SJCRH30 (cell line): ENCODE measurements at regions not wholly inside any gene's neighbourhood (a gene's known extent, or its start where the extent isn't known, plus 50 kb on each side); places are given as distances from the start of the nearest gene placed in this dataset.

ENCODE experiments used
- DNase-seq, 2 experiments: peaks; one replicate each; pipeline ENCODE4 v3.0.0-alpha.2; 2015 to 2020
- H3K27ac ChIP-seq: fragments of 250-450 bp; sonication (Bioruptor Pico); 2 replicates; pipeline ENCODE4 v1.5.1; 2020; ENCODE audit warnings: mild to moderate bottlenecking, moderate library complexity
- H3K27me3 ChIP-seq: fragments of 250-450 bp; sonication (Bioruptor Pico); 2 replicates; pipeline ENCODE4 v1.5.1; 2020; ENCODE audit warnings: mild to moderate bottlenecking, moderate library complexity
- H3K36me3 ChIP-seq: fragments of 250-450 bp; sonication (Bioruptor Pico); 2 replicates; pipeline ENCODE4 v1.5.1; 2020; ENCODE audit warnings: mild to moderate bottlenecking, moderate library complexity
- H3K4me1 ChIP-seq: fragments of 250-450 bp; sonication (Bioruptor Pico); 2 replicates; pipeline ENCODE4 v1.5.1; 2020; ENCODE audit warnings: mild to moderate bottlenecking, moderate library complexity
- H3K4me3 ChIP-seq: fragments of 250-450 bp; sonication (Bioruptor Pico); 2 replicates; pipeline ENCODE4 v1.5.1; 2020; ENCODE audit warnings: mild to moderate bottlenecking, moderate library complexity
- H3K9me3 ChIP-seq: fragments of 250-450 bp; sonication (Bioruptor Pico); replicated peaks from 2 replicates; pipeline ENCODE4 v1.5.1; 2020; ENCODE audit warnings: mild to moderate bottlenecking, moderate library complexity

GRCh38 chr1:69320757-69321211 is 246.9 kb upstream of the LRRC7 start:
- no peaks in the 10 kb centered on the region for H3K27me3 ChIP-seq
- no peak overlapping the region for H3K27ac ChIP-seq
- H3K4me3 ChIP-seq: no peak overlapping the region
- H3K4me1 ChIP-seq: no peaks in the 10 kb centered on the region
- DNase-seq: no peak
- H3K36me3 ChIP-seq: no peaks in the 10 kb centered on the region
- no peaks in the 10 kb centered on the region for H3K9me3 ChIP-seq

- no peak overlapping the region for H3K4me3 ChIP-seq
- no peaks in the 10 kb centered on the region for H3K27me3 ChIP-seq
- no peak for DNase-seq
- H3K36me3 ChIP-seq: no peaks in the 10 kb centered on the region
- no peaks in the 10 kb centered on the region for H3K4me1 ChIP-seq
- H3K9me3 ChIP-seq: no peaks in the 10 kb centered on the region
- no peak overlapping the region for H3K27ac ChIP-seq
These were observed 246.4 kb upstream of the LRRC7 start for GRCh38 chr1:69321311-69321710.

- H3K4me1 ChIP-seq: no peaks in the 10 kb centered on the region
- no peaks in the 10 kb centered on the region for H3K27me3 ChIP-seq
- H3K36me3 ChIP-seq: no peaks in the 10 kb centered on the region
- no peaks in the 10 kb centered on the region for H3K9me3 ChIP-seq
- no peak overlapping the region for H3K4me3 ChIP-seq
- no peak for DNase-seq
- H3K27ac ChIP-seq: no peak overlapping the region
These were observed 239.5 kb upstream of the LRRC7 start for GRCh38 chr1:69328186-69328585.

- Histone ChIP-seq H3K27ac (no peak overlapping the region), H3K27me3 (no peaks in the 10 kb centered on the region), H3K9me3 (no peaks in the 10 kb centered on the region), H3K4me3 (no peak overlapping the region), H3K36me3 (no peaks in the 10 kb centered on the region), H3K4me1 (no peaks in the 10 kb centered on the region)
- DNase-seq: no peak
These were observed 204.5 kb upstream of the LRRC7 start for GRCh38 chr1:69363236-69363635.

GRCh38 chr1:69373520-69373919 is 194.2 kb upstream of the LRRC7 start:
- no peaks in the 10 kb centered on the region for H3K27me3 ChIP-seq
- DNase-seq: no peak
- no peaks in the 10 kb centered on the region for H3K4me1 ChIP-seq
- no peaks in the 10 kb centered on the region for H3K36me3 ChIP-seq
- H3K27ac ChIP-seq: no peak overlapping the region
- no peak overlapping the region for H3K4me3 ChIP-seq
- no peaks in the 10 kb centered on the region for H3K9me3 ChIP-seq

GRCh38 chr1:69376408-69376807 is 191.3 kb upstream of the LRRC7 start:
- no peak overlapping the region for H3K27ac ChIP-seq
- no peaks in the 10 kb centered on the region for H3K27me3 ChIP-seq
- H3K36me3 ChIP-seq: no peaks in the 10 kb centered on the region
- H3K4me1 ChIP-seq: no peaks in the 10 kb centered on the region
- H3K4me3 ChIP-seq: no peak overlapping the region
- no peak for DNase-seq
- no peaks in the 10 kb centered on the region for H3K9me3 ChIP-seq

GRCh38 chr1:69377507-69377906 is 190.2 kb upstream of the LRRC7 start:
- Histone ChIP-seq H3K9me3 (no peaks in the 10 kb centered on the region), H3K27ac (no peak overlapping the region), H3K27me3 (no peaks in the 10 kb centered on the region), H3K4me3 (no peak overlapping the region), H3K36me3 (no peaks in the 10 kb centered on the region), H3K4me1 (no peaks in the 10 kb centered on the region)
- DNase-seq: no peak

- Histone ChIP-seq H3K36me3 (no peaks in the 10 kb centered on the region), H3K4me3 (no peak overlapping the region), H3K9me3 (no peaks in the 10 kb centered on the region), H3K4me1 (no peaks in the 10 kb centered on the region), H3K27ac (no peak overlapping the region), H3K27me3 (no peaks in the 10 kb centered on the region)
- DNase-seq: no peak
These were observed 179.7 kb upstream of the LRRC7 start for GRCh38 chr1:69388044-69388443.

GRCh38 chr1:69400128-69400527 is 167.6 kb upstream of the LRRC7 start:
- H3K9me3 ChIP-seq: no peaks in the 10 kb centered on the region
- no peaks in the 10 kb centered on the region for H3K4me1 ChIP-seq

GRCh38 chr1:69401879-69402278 is 165.8 kb upstream of the LRRC7 start:
- Histone ChIP-seq H3K4me3 (no peak overlapping the region), H3K27ac (no peak overlapping the region), H3K9me3 (no peaks in the 10 kb centered on the region), H3K27me3 (no peaks in the 10 kb centered on the region), H3K4me1 (no peaks in the 10 kb centered on the region), H3K36me3 (no peaks in the 10 kb centered on the region)
- DNase-seq: no peak

More at GRCh38 chr1:69400128-69400527, 167.6 kb upstream of the LRRC7 start:
- DNase-seq: no peak
- no peaks in the 10 kb centered on the region for H3K27me3 ChIP-seq
- H3K36me3 ChIP-seq: no peaks in the 10 kb centered on the region
- H3K4me3 ChIP-seq: no peak overlapping the region
- H3K27ac ChIP-seq: no peak overlapping the region

GRCh38 chr1:69403756-69404320 is 163.9 kb upstream of the LRRC7 start:
- Histone ChIP-seq H3K9me3 (no peaks in the 10 kb centered on the region), H3K4me1 (no peaks in the 10 kb centered on the region), H3K27me3 (no peaks in the 10 kb centered on the region), H3K36me3 (no peaks in the 10 kb centered on the region), H3K27ac (no peak overlapping the region), H3K4me3 (no peak overlapping the region)
- DNase-seq: no peak

- Histone ChIP-seq H3K4me1 (no peaks in the 10 kb centered on the region), H3K27ac (no peak overlapping the region), H3K4me3 (no peak overlapping the region), H3K9me3 (no peaks in the 10 kb centered on the region), H3K27me3 (no peaks in the 10 kb centered on the region), H3K36me3 (no peaks in the 10 kb centered on the region)
- no peak for DNase-seq
These were observed 163.2 kb upstream of the LRRC7 start for GRCh38 chr1:69404486-69404885.

- no peak overlapping the region for H3K27ac ChIP-seq
- no peaks in the 10 kb centered on the region for H3K27me3 ChIP-seq
- H3K9me3 ChIP-seq: no peaks in the 10 kb centered on the region
- no peaks in the 10 kb centered on the region for H3K4me1 ChIP-seq
- H3K36me3 ChIP-seq: no peaks in the 10 kb centered on the region
- no peak for DNase-seq
- H3K4me3 ChIP-seq: no peak overlapping the region
These were observed 161.5 kb upstream of the LRRC7 start for GRCh38 chr1:69406244-69406643.

GRCh38 chr1:69409731-69410456 is 157.8 kb upstream of the LRRC7 start:
- no peak overlapping the region for H3K4me3 ChIP-seq
- no peaks in the 10 kb centered on the region for H3K9me3 ChIP-seq
- no peaks in the 10 kb centered on the region for H3K4me1 ChIP-seq
- DNase-seq: no peak
- no peaks in the 10 kb centered on the region for H3K36me3 ChIP-seq
- no peaks in the 10 kb centered on the region for H3K27me3 ChIP-seq
- no peak overlapping the region for H3K27ac ChIP-seq

- Histone ChIP-seq H3K27ac (no peak overlapping the region), H3K27me3 (no peaks in the 10 kb centered on the region), H3K4me3 (no peak overlapping the region), H3K4me1 (no peaks in the 10 kb centered on the region), H3K36me3 (no peaks in the 10 kb centered on the region), H3K9me3 (no peaks in the 10 kb centered on the region)
- DNase-seq: no peak
These were observed 157.3 kb upstream of the LRRC7 start for GRCh38 chr1:69410457-69410850.

- Histone ChIP-seq H3K27me3 (no peaks in the 10 kb centered on the region), H3K36me3 (no peaks in the 10 kb centered on the region), H3K4me1 (no peaks in the 10 kb centered on the region), H3K9me3 (no peaks in the 10 kb centered on the region), H3K27ac (no peak overlapping the region), H3K4me3 (no peak overlapping the region)
- no peak for DNase-seq
These were observed 156.8 kb upstream of the LRRC7 start for GRCh38 chr1:69410893-69411292.
